Thyroid gland (tissue), 4 donors: ENCODE measurements at regions not wholly inside any gene's neighbourhood (a gene's known extent, or its start where the extent isn't known, plus 50 kb on each side); places are given as distances from the start of the nearest gene placed in this dataset.

Experiments used
- CTCF ChIP-seq, 6 experiments: fragments of 200-600 bp in 3 of 6; fragments of 450-650 bp in 3 of 6; sonication (generic) in 3 of 6; IDR thresholded peaks; one replicate each; pipeline ENCODE4 v1.5.1; 2016 to 2019; ENCODE audit warnings: antibody characterized with exemption in 6 of 6, mild to moderate bottlenecking in 2 of 6, inconsistent platforms in 1 of 6, moderate library complexity in 1 of 6
- POLR2A ChIP-seq, 2 donors: fragments of 450-650 bp; IDR thresholded peaks; one replicate each; pipeline ENCODE4 v1.6.1; 2017; ENCODE audit warnings: antibody characterized with exemption in 2 of 2, mild to moderate bottlenecking in 2 of 2, moderate library complexity in 1 of 2

GRCh38 chr2:64363848-64364247 lies 90.1 kb upstream of the LGALSL start:
- no peak for TF ChIP-seq CTCF (IDR thresholded peaks at IDR 0.05)
- TF ChIP-seq POLR2A (IDR thresholded peaks at IDR 0.05), result no peak
